ENCODE measurements at regions not wholly inside any gene's neighbourhood (a gene's known extent, or its start where the extent isn't known, plus 50 kb on each side); places are given as distances from the start of the nearest gene placed in this dataset.

GRCh38 chr3:124609402-124609801, 120.8 kb upstream of the UMPS start:
- H3K27me3 ChIP-seq, result no peaks in the 10 kb centered on the region
- H3K4me3 ChIP-seq, result no peak overlapping the region
- no peak for DNase-seq
- peaks cover 0 to 43% (median 8%) of the 10 kb centered on the region in 4 donors for H3K4me1 ChIP-seq
- no peaks in the 10 kb centered on the region for H3K9me3 ChIP-seq
- no peaks in the 10 kb centered on the region for H3K36me3 ChIP-seq
- intact Hi-C loops (cut with DNase I), result no loop called here
- 100% methylated on average over 3 of the region's 3 CpGs for WGBS (ENCODE audit: insufficient coverage, low coverage, low lambda C conversion rate, missing lambda C conversion rate)
- ATAC-seq, result no peak
- no peak for TF ChIP-seq POLR2A (IDR thresholded peaks at IDR 0.05)
- TF ChIP-seq, protein P1, sequence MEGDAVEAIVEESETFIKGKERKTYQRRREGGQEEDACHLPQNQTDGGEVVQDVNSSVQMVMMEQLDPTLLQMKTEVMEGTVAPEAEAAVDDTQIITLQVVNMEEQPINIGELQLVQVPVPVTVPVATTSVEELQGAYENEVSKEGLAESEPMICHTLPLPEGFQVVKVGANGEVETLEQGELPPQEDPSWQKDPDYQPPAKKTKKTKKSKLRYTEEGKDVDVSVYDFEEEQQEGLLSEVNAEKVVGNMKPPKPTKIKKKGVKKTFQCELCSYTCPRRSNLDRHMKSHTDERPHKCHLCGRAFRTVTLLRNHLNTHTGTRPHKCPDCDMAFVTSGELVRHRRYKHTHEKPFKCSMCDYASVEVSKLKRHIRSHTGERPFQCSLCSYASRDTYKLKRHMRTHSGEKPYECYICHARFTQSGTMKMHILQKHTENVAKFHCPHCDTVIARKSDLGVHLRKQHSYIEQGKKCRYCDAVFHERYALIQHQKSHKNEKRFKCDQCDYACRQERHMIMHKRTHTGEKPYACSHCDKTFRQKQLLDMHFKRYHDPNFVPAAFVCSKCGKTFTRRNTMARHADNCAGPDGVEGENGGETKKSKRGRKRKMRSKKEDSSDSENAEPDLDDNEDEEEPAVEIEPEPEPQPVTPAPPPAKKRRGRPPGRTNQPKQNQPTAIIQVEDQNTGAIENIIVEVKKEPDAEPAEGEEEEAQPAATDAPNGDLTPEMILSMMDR (IDR thresholded peaks at IDR 0.05), result no peak
- no peak overlapping the region for H3K27ac ChIP-seq

DNA sequence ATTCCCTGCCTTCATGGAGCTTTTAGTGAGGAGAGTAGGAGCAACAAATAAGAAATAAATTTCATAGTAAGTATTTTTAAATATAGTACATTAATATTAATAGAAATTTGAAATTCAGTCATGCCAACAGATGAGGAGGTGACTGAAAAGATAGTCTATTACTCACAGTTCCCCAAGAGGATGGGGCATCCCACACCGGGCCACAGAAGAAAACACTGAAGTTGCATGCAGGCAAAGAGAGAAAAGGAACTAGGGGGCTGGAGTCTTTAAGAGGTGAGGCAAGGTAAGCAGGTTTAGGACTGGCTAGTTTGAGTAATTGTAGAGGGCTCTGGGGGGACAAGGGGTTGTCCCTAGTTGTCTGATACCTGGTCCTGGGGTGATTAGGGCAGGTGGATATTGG, 120.1 kb upstream of the UMPS start:
- TF ChIP-seq, protein P1 (IDR thresholded peaks at IDR 0.05), result no peak
- no peak for TF ChIP-seq POLR2A (IDR thresholded peaks at IDR 0.05)
- no peaks in the 10 kb centered on the region for H3K36me3 ChIP-seq
- 86% methylated on average over 1 of the region's 1 CpG for WGBS (ENCODE audit: insufficient coverage, low coverage, low lambda C conversion rate, missing lambda C conversion rate)
- no peaks in the 10 kb centered on the region for H3K9me3 ChIP-seq
- no peak overlapping the region for H3K27ac ChIP-seq
- intact Hi-C loops (cut with DNase I), result no loop called here
- H3K27me3 ChIP-seq, result no peaks in the 10 kb centered on the region
- peaks cover 0 to 43% (median 8%) of the 10 kb centered on the region in 4 donors for H3K4me1 ChIP-seq
- ATAC-seq, result no peak
- no peak overlapping the region for H3K4me3 ChIP-seq
- DNase-seq, result no peak

GRCh38 chr3:124611520-124611919, 118.7 kb upstream of the UMPS start:
- no peak for DNase-seq
- intact Hi-C loops (cut with DNase I), result no loop called here
- Histone ChIP-seq H3K27me3 (no peaks in the 10 kb centered on the region), H3K4me3 (no peak overlapping the region), H3K27ac (no peak overlapping the region), H3K4me1 (peaks cover 0 to 44% (median 12%) of the 10 kb centered on the region in 4 donors), H3K9me3 (no peaks in the 10 kb centered on the region), H3K36me3 (no peaks in the 10 kb centered on the region)
- ATAC-seq, result peak; percentile 55 to 65 (median 61)
- TF ChIP-seq, protein P1 (IDR thresholded peaks at IDR 0.05), result no peak
- no peak for TF ChIP-seq POLR2A (IDR thresholded peaks at IDR 0.05)
- 41% methylated on average over 4 of the region's 4 CpGs for WGBS (ENCODE audit: insufficient coverage, low coverage, low lambda C conversion rate, missing lambda C conversion rate)

DNA sequence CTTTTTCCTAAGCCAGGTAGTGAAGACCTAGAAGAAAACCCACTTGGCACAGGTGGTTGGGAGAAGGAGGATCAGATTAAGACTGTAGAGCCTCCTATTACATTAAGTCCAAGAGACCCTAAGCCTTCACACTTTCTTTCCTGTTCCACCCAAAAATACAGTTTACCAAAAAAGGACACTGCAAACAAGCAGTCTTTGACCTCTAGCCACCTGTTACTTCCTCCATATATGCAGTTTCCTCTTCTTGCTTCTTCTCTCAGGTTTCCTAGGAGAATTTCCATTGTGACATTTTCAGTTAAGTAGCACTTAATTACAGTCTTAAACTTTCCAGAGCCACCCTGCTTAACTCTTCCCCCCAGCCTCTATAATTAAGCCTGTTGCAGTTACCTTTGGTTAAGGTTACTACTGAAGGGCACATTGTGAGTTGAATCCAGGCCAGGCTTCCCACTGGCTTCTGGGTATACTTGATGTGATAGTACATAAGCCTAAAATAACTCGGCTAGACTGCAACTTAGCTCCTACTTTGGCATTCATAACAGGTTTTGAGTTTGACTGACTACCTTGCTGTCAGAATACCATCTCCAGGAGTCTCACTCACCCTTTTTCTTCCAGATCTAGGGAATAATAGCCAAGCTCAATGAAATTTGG, 114.2 kb upstream of the UMPS start:
- WGBS (ENCODE audit: insufficient coverage, low coverage, low lambda C conversion rate, missing lambda C conversion rate), result 31% methylated on average over 1 of the region's 1 CpG
- ATAC-seq (peak in 3 of 4 donors; percentile 10 to 35 (median 22)), DNase-seq (no peak)
- intact Hi-C loops (cut with DNase I), result no loop called here
- no peak for TF ChIP-seq POLR2A (IDR thresholded peaks at IDR 0.05)
- Histone ChIP-seq H3K36me3 (no peaks in the 10 kb centered on the region), H3K27me3 (no peaks in the 10 kb centered on the region), H3K9me3 (no peaks in the 10 kb centered on the region), H3K4me1 (peaks cover 0 to 53% (median 21%) of the 10 kb centered on the region in 4 donors), H3K4me3 (no peak overlapping the region), H3K27ac (no peak overlapping the region)

DNA sequence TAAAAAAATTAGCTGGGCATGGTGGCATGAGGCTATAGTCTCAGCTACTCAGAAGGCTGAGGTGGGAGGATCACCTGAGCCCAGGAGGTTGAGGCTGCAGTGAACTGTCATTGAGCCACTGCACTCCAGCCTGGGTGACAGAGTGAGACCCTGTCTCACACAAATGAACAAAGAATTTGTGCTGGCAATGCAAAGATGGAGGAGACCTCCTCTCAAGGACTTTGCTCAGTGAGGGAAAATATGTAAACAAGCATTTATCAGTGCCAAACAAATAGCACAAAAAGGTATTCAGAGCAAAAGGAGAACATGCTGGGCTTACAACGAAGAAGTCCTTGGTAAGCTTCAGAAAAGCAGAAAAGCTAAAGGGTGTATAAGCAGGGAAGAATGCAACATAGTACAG, 113.1 kb upstream of the UMPS start:
- no peaks in the 10 kb centered on the region for H3K27me3 ChIP-seq
- no peak overlapping the region for H3K4me3 ChIP-seq
- peaks cover 0 to 55% (median 21%) of the 10 kb centered on the region in 4 donors for H3K4me1 ChIP-seq
- no peaks in the 10 kb centered on the region for H3K9me3 ChIP-seq
- no peak for TF ChIP-seq POLR2A (IDR thresholded peaks at IDR 0.05)
- TF ChIP-seq, protein P1 (IDR thresholded peaks at IDR 0.05), result no peak
- peak overlapping the region in 2 of 3 donors; percentile 27 to 56 for H3K27ac ChIP-seq
- DNase-seq (no peak), ATAC-seq (peak in 1 of 4 donors; percentile 19)
- no peaks in the 10 kb centered on the region for H3K36me3 ChIP-seq
- intact Hi-C loops (cut with DNase I), result no loop called here
- WGBS (ENCODE audit: insufficient coverage, low coverage, low lambda C conversion rate, missing lambda C conversion rate), result 27% methylated on average over 1 of the region's 1 CpG

Data from right lobe of liver (tissue), 6 donors.